ENCODE measurements at regions not wholly inside any gene's neighbourhood (a gene's known extent, or its start where the extent isn't known, plus 50 kb on each side); places are given as distances from the start of the nearest gene placed in this dataset.
A peak's percentile ranks its signal among the peaks of the same experiment; 100 is the strongest.

GRCh38 chr13:111950697-111951096 is 116.3 kb upstream of the SOX1 start:
- peak; percentile 4 for DNase-seq (ENCODE audit: low spot score)

DNA sequence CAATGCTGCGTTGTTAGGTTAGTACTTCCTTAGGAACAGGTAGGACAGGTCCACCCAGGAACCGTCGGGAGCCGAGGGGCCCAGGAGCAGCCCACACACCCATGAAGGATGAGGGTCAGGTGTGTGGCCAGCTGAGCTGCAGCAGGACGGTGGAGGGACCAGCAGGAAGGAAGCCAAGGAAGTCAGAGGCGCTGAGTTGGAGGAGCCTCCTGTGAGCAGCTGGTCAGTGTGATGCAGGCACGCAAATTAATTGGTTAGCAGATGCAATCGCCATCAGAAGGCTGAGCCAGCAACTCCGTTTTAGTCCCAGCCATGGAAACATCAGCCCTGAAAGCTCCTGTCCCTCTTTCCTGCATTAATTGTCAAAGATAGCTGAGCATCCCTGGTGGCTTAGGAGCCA is 114.9 kb upstream of the SOX1 start:
- DNase-seq (ENCODE audit: low spot score) = peak; percentile 25

- DNase-seq (ENCODE audit: low spot score) = no peak
Measured at GRCh38 chr13:111952814-111953213, 114.1 kb upstream of the SOX1 start.

GRCh38 chr13:111953546-111954178 is 113.3 kb upstream of the SOX1 start:
- peak; percentile 39 for DNase-seq (ENCODE audit: low spot score)

GRCh38 chr13:111954661-111955411 is 112.1 kb upstream of the SOX1 start:
- peak; percentile 32 for DNase-seq (ENCODE audit: low spot score)

GRCh38 chr13:111955412-111956065 is 111.4 kb upstream of the SOX1 start:
- peak; percentile 43 for DNase-seq (ENCODE audit: low spot score)

DNA sequence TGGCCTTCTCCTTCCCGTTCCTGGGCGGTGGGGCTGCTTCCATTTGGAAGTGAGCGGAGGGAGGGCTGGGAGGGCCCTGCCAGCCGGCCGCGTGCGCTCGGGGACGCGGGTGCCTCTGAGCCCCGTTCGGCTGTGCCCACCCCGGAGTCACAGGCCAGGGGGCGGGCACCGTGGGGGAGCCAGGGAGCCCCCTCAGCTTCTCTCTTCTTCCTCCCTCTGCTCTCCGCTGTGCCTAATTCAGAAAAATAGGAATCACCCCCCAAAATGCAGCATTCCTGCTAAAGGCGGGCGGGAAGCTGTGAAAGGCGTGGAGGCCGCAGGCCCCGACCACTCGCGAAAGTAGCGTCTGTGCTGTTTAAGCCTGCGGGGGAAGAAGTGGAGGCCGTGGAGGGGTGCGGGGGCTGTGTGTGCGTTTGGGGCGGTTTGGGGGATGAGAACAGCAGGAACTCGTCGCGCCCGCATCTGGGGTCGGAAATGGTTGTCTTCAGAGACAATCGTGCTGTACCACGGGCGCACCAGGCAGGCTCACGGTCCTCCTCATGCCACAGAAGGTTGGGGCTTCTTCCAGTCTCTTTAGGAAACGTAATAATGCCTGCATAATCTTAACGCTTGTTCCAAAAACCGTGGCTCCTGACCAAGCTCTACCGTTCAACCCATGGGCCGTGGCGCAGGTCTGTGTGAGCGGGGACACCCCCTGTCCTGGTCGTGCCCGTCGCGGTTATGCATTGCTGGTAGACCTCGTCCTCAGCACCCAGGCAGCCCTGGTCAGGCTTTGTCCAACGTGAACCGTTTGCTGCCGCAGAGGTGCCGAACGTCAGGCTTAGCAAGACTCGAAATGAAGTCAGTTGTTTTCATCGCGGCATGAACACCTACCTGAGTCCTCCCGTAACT is 110.4 kb upstream of the SOX1 start:
- peak; percentile 40 for DNase-seq (ENCODE audit: low spot score)

GRCh38 chr13:111957913-111958450 is 109.0 kb upstream of the SOX1 start:
- DNase-seq (ENCODE audit: low spot score) = no peak

- no peak for DNase-seq (ENCODE audit: low spot score)
Measured at GRCh38 chr13:111958612-111959395, 108.1 kb upstream of the SOX1 start.

DNA sequence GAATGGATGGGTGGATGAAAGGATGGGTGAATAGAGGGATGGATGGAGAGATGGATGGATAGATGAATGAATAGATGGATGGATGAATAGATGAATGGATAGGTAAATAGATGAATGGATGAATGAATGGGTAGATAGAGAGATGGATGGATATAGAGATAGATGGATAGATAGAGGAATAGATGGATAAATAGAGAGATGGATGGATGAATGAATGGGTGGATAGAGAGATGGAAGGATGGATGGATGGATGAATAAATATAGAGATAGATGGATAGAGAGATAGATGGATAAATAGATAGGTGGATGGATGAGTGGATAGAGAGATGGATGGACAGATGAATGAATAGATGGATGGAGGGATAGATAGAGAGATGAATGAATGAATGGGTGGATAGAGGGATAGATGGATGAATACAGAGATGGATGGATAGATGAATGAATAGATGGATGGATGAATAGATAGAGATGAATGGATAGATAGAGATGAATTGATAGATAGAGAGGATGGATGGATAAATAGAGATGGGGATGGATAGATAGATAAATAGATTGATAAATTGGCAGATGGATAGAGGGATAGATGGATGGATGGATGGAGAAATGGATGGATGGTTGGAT is 106.7 kb upstream of the SOX1 start:
- DNase-seq (ENCODE audit: low spot score) = no peak

- DNase-seq (ENCODE audit: low spot score) = no peak
Measured at GRCh38 chr13:111961236-111961635, 105.7 kb upstream of the SOX1 start.

- no peak for DNase-seq (ENCODE audit: low spot score)
Measured at GRCh38 chr13:111961651-111962192, 105.2 kb upstream of the SOX1 start.

GRCh38 chr13:111962431-111962891 is 104.5 kb upstream of the SOX1 start:
- no peak for DNase-seq (ENCODE audit: low spot score)

GRCh38 chr13:111963031-111963430 is 103.9 kb upstream of the SOX1 start:
- DNase-seq (ENCODE audit: low spot score) = no peak

DNA sequence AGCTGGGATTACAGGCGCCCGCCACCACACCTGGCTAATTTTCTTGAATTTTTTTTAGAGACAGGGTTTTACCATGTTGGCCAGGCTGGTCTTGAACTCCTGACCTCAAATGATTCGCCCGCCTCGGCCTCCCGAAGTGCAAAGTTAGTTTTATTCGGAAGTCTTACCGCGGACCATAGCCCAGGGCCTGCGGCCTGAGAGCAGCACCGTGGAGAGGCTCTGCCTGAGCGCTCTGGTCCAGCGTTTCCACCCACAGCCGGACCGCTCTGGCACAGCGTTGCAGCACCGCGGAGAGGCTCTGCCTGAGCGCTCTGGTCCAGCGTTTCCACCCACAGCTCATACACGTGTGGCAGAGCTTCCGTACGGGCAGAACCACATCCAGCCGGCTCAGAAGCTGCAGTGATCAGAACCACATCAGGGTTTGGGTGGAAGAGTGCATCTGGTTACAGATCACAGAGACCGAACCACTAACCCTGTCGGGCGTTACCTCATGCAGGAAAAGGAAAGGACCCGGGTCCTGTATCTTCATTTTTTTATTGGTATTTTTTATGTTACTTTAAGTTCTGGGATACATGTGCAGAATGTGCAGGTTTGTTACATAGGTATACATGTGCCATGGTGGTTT is 102.4 kb upstream of the SOX1 start:
- DNase-seq (ENCODE audit: low spot score) = no peak

- DNase-seq (ENCODE audit: low spot score) = no peak
Measured at GRCh38 chr13:111965466-111966214, 101.3 kb upstream of the SOX1 start.

GRCh38 chr13:111966933-111967332 is 100.0 kb upstream of the SOX1 start:
- DNase-seq (ENCODE audit: low spot score) = no peak

GRCh38 chr13:111967572-111968201 is 99.3 kb upstream of the SOX1 start:
- no peak for DNase-seq (ENCODE audit: low spot score)

Measured in ecto neural progenitor cell (in vitro differentiated cells).